GM18870 (cell line): ENCODE measurements at regions not wholly inside any gene's neighbourhood (a gene's known extent, or its start where the extent isn't known, plus 50 kb on each side); places are given as distances from the start of the nearest gene placed in this dataset.

Source experiments
- ATAC-seq: cut with Tn5 transposase; IDR thresholded peaks from one replicate; pipeline ENCODE4 v1.9.1; 2021; ENCODE audit warnings: moderate library complexity; ENCODE audit not compliant: unreplicated experiment

GRCh38 chr3:117168896-117169295 is 459.3 kb downstream of the TUSC7 start:
- no peak for ATAC-seq

GRCh38 chr3:117170094-117170493 is 460.5 kb downstream of the TUSC7 start:
- ATAC-seq, result no peak

GRCh38 chr3:117171124-117171523 is 461.5 kb downstream of the TUSC7 start:
- ATAC-seq, result no peak

- no peak for ATAC-seq
These were observed 462.8 kb downstream of the TUSC7 start for GRCh38 chr3:117172426-117172825.

GRCh38 chr3:117181222-117181621 is 471.6 kb downstream of the TUSC7 start:
- ATAC-seq, result no peak

GRCh38 chr3:117184574-117184973 is 475.0 kb downstream of the TUSC7 start:
- ATAC-seq, result no peak

- ATAC-seq, result peak; percentile 61
These were observed 481.7 kb downstream of the TUSC7 start for GRCh38 chr3:117191245-117191644.

GRCh38 chr3:117192888-117193287 is 483.3 kb downstream of the TUSC7 start:
- no peak for ATAC-seq

GRCh38 chr3:117193390-117193789 is 483.8 kb downstream of the TUSC7 start:
- no peak for ATAC-seq

GRCh38 chr3:117195034-117195433 is 485.5 kb downstream of the TUSC7 start:
- no peak for ATAC-seq

- no peak for ATAC-seq
These were observed 491.4 kb downstream of the TUSC7 start for GRCh38 chr3:117200962-117201361.

- ATAC-seq, result no peak
These were observed 492.6 kb downstream of the TUSC7 start for GRCh38 chr3:117201901-117202774.

- ATAC-seq, result no peak
These were observed 507.8 kb downstream of the TUSC7 start for GRCh38 chr3:117217355-117217754.

- ATAC-seq, result no peak
These were observed 508.3 kb downstream of the TUSC7 start for GRCh38 chr3:117217760-117218316.

GRCh38 chr3:117218641-117219048 is 509.1 kb downstream of the TUSC7 start:
- ATAC-seq, result no peak

GRCh38 chr3:117219296-117219695 is 509.7 kb downstream of the TUSC7 start:
- ATAC-seq, result no peak

- peak; percentile 66 for ATAC-seq
These were observed 517.4 kb downstream of the TUSC7 start for GRCh38 chr3:117226932-117227331.

- no peak for ATAC-seq
These were observed 518.9 kb downstream of the TUSC7 start for GRCh38 chr3:117228466-117228865.

- ATAC-seq, result no peak
These were observed 521.3 kb downstream of the TUSC7 start for GRCh38 chr3:117230924-117231323.

GRCh38 chr3:117234331-117234730 is 524.8 kb downstream of the TUSC7 start:
- ATAC-seq, result no peak

GRCh38 chr3:117235304-117235703 is 525.7 kb downstream of the TUSC7 start:
- ATAC-seq, result no peak

- no peak for ATAC-seq
These were observed 529.2 kb downstream of the TUSC7 start for GRCh38 chr3:117238806-117239205.
